ENCODE measurements at regions not wholly inside any gene's neighbourhood (a gene's known extent, or its start where the extent isn't known, plus 50 kb on each side); places are given as distances from the start of the nearest gene placed in this dataset.

DNA sequence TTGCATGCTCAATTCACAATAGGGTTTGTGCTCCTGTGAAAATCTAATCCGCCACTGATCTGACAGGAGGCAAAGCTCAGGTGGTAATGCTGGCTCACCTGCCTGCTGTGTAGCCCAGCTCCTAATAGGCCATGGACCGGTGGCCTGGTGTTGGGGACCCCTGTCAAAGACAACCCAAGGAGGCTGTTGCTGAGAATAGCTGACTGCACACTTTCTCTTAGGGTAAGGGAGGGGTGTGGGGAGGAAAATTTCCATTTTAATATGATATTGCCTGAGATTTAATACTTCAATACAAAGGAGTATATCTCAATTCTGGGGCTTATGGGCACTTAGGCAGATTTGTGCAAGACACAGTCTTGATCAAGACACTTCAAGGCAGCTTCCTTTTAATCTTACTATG, 105.8 kb downstream of the ALDH8A1 start:
- TF ChIP-seq, protein P1, sequence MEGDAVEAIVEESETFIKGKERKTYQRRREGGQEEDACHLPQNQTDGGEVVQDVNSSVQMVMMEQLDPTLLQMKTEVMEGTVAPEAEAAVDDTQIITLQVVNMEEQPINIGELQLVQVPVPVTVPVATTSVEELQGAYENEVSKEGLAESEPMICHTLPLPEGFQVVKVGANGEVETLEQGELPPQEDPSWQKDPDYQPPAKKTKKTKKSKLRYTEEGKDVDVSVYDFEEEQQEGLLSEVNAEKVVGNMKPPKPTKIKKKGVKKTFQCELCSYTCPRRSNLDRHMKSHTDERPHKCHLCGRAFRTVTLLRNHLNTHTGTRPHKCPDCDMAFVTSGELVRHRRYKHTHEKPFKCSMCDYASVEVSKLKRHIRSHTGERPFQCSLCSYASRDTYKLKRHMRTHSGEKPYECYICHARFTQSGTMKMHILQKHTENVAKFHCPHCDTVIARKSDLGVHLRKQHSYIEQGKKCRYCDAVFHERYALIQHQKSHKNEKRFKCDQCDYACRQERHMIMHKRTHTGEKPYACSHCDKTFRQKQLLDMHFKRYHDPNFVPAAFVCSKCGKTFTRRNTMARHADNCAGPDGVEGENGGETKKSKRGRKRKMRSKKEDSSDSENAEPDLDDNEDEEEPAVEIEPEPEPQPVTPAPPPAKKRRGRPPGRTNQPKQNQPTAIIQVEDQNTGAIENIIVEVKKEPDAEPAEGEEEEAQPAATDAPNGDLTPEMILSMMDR (conservative IDR thresholded peaks at IDR 0.05): no peak
- TF ChIP-seq ZFX (IDR thresholded peaks at IDR 0.05): no peak
